Loucy (cell line): ENCODE measurements at regions not wholly inside any gene's neighbourhood (a gene's known extent, or its start where the extent isn't known, plus 50 kb on each side); places are given as distances from the start of the nearest gene placed in this dataset.

Source experiments
- EZH2phosphoT487 ChIP-seq: fragments of 200-600 bp; IDR thresholded peaks from 2 replicates; pipeline ENCODE4 v1.6.1; 2018; ENCODE audit warnings: antibody characterized with exemption, mild to moderate bottlenecking, moderate library complexity, borderline replicate concordance
- TF ChIP-seq, protein P1 (sequence below): fragments of 200-600 bp; sonication (generic); conservative IDR thresholded peaks from 2 replicates; pipeline ENCODE4 v1.5.1; 2014; ENCODE audit warnings: mild to moderate bottlenecking, antibody characterized with exemption, low read length

DNA sequence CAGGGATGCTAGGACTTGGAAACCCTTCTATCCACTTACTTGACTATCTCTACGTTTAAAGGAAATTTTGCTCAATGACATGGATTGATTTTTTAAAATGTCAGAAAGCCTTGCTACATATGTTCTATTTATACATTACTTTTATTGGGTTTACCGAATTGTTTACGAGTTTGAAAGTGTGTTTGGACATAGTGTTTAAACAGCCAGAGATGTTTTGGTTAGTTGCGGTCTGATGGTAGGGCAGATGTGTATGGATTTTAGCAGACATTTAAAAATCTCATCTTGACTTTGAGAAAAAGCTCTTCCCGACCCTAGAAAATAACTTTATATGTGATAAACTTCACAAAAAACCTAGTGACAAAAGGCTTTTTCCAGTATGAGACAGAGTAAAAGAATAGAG is 513.7 kb downstream of the PLA2G4A start:
- TF ChIP-seq, protein P1, sequence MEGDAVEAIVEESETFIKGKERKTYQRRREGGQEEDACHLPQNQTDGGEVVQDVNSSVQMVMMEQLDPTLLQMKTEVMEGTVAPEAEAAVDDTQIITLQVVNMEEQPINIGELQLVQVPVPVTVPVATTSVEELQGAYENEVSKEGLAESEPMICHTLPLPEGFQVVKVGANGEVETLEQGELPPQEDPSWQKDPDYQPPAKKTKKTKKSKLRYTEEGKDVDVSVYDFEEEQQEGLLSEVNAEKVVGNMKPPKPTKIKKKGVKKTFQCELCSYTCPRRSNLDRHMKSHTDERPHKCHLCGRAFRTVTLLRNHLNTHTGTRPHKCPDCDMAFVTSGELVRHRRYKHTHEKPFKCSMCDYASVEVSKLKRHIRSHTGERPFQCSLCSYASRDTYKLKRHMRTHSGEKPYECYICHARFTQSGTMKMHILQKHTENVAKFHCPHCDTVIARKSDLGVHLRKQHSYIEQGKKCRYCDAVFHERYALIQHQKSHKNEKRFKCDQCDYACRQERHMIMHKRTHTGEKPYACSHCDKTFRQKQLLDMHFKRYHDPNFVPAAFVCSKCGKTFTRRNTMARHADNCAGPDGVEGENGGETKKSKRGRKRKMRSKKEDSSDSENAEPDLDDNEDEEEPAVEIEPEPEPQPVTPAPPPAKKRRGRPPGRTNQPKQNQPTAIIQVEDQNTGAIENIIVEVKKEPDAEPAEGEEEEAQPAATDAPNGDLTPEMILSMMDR: no peak
- no peak for TF ChIP-seq EZH2phosphoT487
